HG03103 (cell line): ENCODE measurements at regions not wholly inside any gene's neighbourhood (a gene's known extent, or its start where the extent isn't known, plus 50 kb on each side); places are given as distances from the start of the nearest gene placed in this dataset.

ENCODE experiments used
- ATAC-seq: cut with Tn5 transposase; IDR thresholded peaks from one replicate; pipeline ENCODE4 v1.9.1; 2021; ENCODE audit warnings: low read depth; ENCODE audit not compliant: unreplicated experiment

DNA sequence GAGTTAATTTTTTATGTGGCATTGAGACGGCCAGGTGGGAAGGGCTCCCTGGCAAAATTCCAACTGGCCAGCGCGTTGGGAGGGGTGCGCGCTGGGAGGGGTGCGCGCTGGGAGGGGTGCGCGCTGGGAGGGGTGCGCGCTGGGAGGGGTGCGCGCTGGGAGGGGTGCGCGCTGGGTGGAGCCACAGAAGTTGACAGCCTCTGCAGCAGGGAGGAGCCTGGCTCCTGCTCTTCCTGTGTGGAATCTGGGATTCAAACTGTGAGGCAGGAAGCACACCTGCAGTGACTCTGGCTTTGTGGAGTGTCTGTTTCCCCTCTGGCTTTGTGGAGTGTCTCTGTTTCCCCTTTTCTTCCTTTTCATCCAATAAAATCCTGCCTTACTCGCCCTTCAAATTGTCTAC is 147.9 kb upstream of the CBLN2 start:
- ATAC-seq: no peak

DNA sequence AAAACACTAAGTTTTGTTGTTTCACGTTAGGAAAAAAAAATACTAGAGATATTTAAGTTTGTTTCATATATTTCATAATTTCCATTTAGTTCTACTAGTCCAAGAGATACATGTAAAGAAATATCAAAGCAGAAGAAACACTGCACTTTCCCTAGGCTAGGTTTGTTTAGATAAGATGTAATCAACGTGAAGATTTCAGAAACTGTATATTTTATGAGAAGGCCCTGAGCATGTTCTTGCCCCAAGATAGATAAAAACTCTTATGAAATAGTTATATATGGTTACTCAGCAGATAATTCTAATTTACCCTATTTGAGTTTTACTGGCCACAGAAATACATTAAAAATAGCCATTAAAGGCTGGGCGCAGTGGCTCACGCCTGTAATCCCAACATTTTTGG is 143.6 kb upstream of the CBLN2 start:
- ATAC-seq: no peak

DNA sequence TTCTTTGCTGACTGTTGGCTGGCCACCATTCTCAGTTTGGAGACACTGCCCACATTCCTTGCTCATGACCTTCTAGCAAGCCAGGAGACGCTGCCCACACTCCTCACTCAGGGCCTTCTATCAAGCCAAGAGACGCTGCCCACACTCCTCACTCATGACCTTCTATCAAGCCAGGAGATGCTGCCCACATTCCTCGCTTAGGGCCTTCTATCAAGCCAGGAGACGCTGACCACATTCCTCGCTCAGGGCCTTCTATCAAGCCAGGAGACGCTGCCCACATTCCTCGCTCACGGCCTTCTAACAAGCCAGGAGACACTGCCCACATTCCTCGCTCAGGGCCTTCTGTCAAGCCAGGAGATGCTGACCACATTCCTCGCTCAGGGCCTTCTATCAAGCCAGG is 131.3 kb upstream of the CBLN2 start:
- ATAC-seq: no peak

DNA sequence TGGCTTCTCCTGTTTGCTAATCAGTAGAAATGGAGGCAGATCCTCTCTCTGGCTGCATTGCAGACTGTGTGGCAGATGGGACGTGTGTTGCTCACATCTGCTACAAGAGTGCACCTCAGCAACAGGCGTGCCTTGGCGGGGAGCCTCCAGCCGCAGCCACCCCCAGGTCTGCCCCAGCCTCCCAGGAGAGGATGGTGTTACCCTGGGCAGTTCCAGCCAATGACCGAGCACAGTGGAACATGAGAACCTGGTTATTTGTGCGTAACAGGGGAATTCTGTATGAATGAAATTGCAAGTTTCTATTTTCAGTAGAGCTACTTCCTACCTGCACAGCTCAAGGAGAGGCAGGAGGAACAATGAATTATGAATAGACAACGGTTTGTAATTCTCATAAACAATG is 130.6 kb upstream of the CBLN2 start:
- ATAC-seq: peak; percentile 91

DNA sequence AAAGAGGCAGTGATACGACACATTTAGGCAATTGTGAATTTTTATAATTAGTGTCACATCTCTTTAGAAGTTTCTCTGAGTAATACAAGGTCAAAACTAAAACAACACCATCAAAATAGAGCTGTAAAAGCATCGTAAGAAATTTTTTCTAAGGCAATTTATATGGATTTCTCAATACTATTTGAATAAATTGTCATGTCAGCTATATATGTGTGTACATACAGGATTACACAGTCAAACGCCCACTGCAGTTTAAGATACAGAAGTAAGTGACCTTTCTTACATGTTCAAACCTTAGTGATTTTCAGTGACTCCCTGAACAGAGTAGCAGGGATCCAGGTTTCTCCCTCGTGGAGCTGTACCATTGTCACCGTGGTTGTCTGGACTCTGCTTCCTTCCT is 129.1 kb upstream of the CBLN2 start:
- ATAC-seq: no peak

DNA sequence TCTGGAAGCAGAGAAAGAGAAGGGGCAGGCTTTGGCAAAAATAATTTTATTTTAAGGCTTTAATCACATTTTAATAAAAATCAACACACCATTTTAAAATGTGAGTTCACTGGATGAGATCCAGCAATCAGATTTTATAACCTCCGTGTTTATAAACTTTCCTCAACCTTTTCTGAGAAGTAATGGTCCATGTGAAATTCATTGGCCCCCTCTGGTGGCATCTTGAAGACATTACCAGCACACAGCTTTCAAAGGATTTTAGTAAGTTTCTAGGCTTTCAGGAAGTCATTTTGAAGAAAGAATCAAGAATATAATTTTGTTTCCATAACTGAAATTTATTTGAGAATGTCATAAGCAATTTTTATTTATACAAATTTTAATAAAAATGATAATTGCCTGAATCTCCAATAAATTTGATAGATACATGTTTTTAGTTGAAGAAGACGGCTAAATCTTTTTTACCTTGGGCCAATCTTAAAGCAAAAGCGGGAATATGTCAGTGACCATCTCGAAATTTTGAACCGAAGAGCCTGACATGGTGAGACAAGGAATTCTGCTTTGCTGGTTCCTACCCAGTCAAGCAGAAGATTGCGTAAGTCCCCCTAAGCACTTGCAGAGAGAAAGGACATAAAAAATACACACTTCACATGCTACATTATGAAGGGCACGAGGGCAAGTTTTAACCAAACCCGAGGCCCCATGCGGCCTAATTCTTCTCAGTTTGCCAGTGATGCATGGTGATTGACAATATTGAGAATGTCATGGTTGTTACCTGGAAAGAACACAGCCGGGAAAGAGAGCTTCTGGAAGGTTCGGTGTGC is 128.4 kb upstream of the CBLN2 start:
- peak; percentile 49 for ATAC-seq

DNA sequence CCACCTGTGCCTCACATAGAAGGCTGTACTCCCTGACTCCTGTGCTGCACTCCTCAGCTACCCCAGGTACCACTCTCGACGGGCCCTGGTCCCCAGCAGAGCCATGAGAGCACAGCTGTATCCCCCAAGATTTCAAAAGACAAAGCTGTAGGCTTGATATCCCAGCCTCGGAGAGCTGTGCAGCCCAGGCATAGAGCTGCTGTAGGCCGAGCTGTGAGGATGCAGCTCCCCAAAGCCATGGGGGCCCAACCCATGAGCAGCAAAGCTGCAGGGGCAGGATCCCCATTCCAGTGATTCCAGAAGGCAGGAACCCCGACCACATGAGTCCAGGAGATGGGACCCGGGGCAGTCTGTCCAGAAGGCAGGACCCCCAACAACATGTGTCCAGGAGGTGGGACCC is 123.8 kb upstream of the CBLN2 start:
- ATAC-seq: no peak

DNA sequence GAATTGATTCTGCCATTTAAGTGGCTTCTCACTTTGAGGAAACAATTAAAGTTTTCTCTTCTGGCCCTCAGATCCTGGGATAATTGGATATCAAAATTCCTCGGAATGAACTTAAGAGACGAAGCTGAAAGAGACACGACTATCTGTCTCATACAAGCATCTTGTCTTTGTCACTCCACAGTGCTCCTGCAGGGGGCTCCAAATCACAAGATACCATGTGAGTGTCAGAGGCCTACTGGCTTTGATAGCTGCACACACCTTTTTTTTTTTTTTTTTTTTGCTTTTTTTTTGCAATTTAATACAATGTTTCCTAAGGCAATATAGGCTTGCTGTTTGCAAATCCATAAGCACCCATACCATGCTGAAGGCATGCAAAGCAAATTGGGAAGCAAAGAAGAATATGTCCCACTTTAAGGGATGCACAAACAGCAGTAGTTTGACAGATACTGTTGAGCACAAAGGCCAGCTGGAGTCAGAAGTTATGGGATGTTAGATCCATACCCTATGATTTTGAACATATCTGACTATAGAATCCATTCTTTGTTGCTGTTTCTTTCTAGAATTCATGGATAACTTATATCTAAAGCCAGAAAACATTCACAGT is 109.0 kb upstream of the CBLN2 start:
- peak; percentile 87 for ATAC-seq

DNA sequence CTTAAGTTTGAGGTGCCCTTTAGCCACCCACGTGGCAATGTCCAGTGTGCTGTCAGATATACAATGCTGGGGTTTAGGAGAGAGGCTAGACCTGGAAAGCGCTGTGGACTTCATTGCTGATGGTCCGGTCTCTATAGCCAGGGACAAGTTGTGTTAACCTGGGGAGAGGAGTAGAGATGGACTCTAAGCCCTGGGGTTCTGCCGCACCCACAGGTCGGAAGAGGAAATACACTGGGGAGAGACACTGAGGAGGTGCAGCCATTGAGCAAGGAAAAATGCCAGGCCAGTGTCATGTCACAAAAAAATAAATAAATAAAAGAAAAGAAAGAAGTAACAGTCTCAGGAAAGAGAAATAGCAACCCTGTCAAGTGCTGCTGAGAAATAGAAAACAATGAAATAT is 106.9 kb upstream of the CBLN2 start:
- no peak for ATAC-seq

DNA sequence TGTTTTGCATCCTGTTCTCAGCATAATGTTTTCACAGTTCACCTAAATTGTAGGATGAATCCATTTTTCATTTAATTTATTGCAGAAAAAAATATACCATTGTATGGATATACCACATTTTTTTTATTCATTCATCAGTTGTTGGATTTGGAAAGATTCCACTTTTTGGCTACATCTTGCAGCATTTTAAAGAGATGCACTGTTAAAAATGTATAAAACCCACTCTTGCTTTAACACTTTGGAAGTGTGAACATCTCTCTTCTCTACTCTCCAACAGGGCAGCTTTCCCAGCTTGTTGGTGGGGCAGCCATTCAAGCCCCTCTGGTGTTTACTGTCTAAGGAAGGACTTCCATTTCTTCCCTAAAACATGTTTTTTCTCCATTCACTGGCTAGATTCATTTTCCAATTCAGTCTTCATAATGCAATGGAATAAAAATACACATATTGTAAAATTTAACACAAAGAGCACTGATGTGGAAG is 104.4 kb upstream of the CBLN2 start:
- no peak for ATAC-seq

DNA sequence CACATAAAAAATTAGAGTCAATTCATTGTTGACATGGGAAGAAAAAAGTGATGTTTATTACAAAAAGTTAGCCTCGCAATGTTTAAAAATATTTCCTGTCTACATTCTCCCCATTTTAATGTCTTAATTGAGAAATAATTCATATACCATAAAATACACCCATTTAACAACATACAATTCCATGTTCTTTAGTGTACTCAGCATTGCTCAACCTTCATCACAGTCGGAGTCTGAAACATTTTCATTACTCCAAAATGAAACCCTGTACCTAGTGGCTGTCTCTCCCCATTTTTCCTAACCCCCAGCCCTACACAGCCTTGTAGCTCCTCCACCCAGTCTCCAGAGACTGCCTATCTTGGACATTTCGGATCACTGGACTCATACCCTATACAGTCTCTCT is 103.9 kb upstream of the CBLN2 start:
- ATAC-seq: no peak

DNA sequence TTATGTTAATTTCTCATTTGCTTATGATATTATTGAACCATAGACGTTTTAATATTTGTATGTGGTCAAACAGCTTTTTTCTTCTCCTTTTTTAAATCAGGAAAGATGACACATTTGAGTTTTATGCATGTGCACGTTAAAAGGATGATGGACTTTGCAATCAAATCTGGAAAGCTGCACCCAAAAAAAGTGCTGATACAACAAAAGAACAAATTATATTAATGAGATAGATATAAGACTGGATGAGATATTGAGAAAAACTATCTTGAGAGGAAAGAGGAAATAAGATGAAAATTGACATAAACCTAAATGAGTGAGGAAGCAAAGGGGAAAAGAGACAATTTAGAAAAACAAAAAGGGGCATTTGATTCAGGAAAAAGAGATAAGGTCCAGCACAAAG is 96.4 kb upstream of the CBLN2 start:
- no peak for ATAC-seq

DNA sequence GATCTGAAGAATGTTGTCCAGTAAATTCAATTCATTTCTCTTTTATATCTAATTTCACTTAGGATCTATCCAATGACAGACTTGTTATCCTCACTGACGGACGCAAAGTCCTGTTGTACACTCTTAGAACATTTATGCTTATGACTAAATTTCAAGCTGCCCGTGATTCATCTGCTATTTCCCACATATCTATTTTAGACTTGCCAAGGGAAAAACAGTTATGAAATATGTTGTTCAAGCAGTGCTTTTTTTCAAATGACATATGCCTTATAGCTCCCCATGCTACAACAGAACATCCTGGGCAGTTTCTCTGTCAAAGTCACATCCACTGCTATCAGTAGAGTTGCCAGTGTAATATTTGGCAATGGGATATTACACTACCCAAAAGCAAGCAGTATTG is 94.2 kb upstream of the CBLN2 start:
- ATAC-seq: no peak

DNA sequence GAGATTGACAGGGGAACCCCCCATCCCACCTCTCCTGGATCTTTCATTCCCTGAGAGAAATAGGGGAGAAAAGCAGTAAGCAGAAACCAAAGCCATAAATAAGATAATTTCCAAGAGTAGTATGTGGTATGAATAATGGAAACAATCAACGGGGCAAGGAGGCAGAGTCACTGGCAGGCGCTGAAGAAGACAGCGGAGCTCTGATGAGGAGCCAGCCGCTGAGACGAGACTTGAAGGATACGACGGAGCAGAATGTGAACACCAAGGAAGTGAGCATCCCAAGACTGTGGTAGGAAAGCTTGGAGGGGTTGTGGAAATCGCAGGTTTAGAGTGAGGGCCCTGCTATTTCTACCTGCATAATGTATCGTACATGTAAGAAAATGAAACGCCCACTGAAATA is 93.6 kb upstream of the CBLN2 start:
- no peak for ATAC-seq

DNA sequence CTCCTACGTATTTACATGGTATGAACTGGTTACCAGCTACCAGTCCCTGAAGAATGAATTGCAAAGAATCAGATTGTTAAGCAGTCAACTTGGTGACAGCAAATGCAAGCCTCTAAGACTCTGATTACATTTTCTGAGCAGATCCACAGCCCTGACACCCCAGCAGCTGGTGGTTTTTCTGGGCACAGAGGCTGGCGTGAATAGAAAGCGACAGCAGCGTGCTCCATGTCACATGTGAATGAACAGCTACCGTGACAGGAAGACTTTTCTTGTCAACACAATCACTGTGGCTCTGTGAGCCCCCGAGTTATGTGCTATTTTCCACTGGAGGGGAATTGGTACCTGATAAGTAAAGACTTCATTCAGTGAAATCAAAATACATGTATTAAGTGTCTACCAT is 93.2 kb upstream of the CBLN2 start:
- no peak for ATAC-seq

DNA sequence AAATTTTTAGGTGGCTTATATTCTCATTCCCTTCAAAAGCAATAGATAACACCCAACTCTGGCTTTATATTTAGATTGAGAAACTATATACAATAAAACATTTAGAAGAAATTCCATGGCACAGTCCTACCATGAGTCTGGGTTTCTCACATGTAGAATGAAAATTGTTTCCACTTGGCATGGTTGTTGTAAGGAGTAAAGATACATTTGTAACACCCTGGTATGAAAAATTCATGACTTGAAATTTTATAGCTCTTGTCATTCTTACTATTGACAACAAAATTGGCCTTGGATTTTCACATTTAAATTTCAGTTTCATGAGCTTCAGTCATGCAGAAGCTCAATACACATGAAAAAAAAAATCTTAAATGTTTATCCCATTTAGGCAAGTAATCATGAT is 92.5 kb upstream of the CBLN2 start:
- ATAC-seq: no peak

DNA sequence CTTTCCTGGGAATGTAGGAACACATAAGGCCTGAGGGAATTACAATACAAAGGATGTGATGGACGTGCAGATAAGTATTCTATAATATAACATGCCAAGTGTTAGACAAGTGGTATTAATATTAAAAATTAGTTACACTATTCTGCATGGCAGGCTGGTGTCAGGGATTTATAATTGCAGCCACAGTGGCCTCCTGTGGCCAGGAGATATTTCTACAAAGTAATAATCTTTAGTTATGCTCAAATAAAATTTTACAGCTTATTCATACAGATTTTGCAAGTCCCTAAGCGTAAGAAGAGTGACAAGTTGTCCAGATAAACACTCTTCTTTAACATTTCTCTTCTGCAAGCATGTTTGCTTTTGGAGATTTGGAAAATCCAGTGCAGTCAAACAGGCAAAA is 90.4 kb upstream of the CBLN2 start:
- ATAC-seq: no peak

DNA sequence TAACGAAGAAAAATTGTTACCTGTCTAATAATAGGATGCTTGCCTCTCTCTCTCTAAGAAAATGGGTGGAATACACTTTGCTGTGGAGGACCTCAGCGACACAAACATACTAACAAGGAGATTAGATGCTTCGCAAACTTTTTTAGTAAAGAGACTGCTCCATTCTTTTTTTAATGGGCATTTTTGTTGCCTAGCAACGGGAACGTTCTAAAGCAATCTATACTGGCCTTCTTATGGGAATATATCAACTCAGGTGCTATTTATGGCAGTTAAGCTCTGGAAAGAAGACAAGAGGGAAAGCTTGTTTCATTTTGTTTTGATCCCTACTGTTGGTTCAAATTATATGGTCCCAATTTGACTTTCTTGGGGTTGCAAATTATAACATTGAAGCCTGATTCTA is 86.8 kb upstream of the CBLN2 start:
- ATAC-seq: no peak

DNA sequence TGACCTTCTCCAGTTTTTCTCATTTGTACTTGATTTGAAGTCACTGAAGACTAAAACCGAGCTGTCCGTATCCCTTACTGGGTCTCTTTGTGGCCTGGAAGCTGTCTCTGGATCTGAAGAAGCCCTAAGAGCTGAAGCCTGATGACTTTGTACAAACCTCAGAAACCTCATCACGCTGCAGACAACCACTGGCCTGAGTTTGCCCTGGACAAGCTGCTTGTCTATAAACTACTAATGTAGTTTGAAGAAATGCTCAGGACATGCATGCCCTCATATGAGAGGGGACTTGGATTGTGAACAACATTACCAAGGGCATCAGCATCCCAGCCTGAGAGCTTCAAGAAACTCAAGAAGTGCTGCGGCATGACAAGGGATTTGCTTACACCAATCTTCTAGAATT is 79.3 kb upstream of the CBLN2 start:
- no peak for ATAC-seq

DNA sequence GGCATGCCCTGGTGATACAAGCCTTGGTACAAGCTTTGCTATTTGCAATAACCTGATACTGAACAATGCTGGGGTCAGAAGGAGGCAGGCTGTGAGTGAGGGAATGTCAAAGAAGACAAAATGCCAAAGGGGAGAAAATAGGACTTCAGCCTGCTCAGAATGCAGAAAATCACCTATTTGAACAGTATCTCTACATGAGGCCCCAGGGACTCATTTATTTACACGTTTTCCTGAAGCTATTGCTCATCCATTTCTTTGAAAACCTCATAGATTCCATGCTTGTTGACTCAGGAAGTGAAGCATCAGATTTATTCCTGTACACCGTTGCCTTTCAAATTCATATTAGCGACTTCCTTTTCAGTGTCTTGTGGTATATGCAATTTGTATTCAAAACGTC is 69.4 kb upstream of the CBLN2 start:
- no peak for ATAC-seq

DNA sequence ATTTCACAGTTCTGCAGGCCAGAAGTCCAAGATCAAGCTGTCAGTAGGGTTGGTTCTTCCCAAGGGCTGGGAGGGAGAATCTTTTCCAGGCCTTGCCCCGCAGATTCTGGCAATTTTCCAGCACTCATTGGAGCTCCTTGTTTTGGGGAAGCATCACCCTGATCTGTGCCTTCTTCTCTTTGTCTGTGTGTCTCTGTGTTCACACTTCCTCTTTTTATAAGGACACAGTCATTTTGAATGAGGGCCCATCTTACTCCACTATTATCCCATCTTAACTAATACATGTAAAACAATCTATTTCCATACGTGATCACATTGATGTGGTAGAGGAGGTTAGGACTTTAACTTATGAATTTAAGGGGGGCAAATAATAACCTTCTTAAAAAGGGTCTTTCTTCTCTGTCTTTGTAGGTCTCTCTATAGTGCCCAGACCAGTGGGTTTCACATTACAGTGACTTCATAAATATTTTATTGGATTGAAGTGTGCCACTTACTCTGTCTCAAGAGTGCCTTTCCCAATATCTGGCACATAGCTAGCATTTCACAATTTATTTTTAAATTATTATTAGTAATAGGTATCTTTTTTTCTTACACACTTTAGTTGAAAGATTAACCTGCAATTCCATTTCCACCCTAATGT is 68.9 kb upstream of the CBLN2 start:
- peak; percentile 92 for ATAC-seq

DNA sequence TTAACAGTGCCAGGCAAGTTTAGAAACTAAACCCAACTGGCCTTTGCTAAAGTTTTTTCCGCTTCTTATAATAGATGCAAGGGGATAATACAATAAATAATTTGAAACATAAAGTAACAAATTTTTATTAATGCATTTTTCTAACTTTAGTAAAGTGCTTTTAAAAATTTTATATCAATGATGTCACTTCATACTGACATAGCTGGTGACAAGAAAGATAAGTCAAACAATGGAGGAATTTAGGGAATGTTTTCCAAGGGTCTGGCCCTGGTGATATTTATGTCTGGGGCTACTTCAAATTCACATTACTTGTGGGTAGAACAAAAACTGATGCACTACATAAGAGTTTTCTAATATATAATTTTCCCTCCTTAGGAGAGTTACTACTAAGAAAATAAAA is 61.2 kb upstream of the CBLN2 start:
- ATAC-seq: no peak
